ENCODE measurements at regions not wholly inside any gene's neighbourhood (a gene's known extent, or its start where the extent isn't known, plus 50 kb on each side); places are given as distances from the start of the nearest gene placed in this dataset.

DNA sequence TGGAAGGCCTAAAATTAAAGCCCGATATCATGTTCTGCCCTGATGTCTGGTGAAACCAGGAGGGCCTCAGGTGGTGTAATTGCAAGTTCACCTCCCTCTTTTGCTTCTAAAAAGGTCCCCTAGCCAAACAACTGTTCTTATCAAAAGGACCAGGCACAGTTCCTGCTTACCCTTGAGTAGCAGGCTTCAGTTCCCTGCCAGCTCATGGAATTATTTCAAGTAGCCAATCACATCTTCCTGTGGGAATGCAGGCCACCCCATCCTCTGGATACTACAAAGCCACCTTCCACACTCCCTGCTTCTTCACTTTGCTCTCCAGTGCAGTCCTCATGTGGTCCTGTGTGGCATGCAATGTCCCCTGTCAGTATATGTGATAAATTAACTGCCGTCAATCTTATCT, 97.7 kb upstream of the GALNT17 start:
- TF ChIP-seq CTCF (IDR thresholded peaks at IDR 0.05) (no peak), POLR2A (IDR thresholded peaks at IDR 0.05) (no peak)
